NT2/D1 (cell line): ENCODE measurements at regions not wholly inside any gene's neighbourhood (a gene's known extent, or its start where the extent isn't known, plus 50 kb on each side); places are given as distances from the start of the nearest gene placed in this dataset.

Experiments used
- SUZ12 ChIP-seq: IDR thresholded peaks from 2 replicates; pipeline ENCODE4 v1.6.1; 2011; ENCODE audit not compliant: insufficient read length, insufficient read depth; ENCODE audit errors: extremely low read depth
- YY1 ChIP-seq: IDR thresholded peaks from 2 replicates; pipeline ENCODE4 v1.6.1; 2011; ENCODE audit not compliant: insufficient read length, insufficient read depth
- ZNF274 ChIP-seq: IDR thresholded peaks from 2 replicates; pipeline ENCODE4 v1.6.1; 2011; ENCODE audit warnings: mild to moderate bottlenecking, low read depth, low read length

DNA sequence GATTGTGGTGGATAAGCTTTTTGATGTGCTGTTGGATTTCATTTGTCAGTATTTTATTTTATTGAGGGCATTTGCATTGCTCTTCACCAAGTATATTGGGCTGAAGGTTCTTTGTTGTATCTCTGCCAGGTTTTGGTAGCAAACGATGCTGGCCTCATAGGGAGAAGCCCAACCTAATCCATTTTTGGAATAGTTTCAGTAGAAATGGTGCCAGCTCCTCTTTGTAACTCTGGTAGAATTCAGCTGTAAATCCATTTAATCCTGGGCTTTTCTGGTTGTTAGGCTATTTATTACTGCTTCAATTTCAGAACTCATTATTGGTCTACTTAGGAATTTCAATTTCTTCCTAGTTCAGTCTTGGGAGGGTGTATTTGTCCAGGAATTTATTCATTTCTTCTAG lies 309.8 kb upstream of the SETBP1 start:
- TF ChIP-seq YY1 (no peak), SUZ12 (no peak), ZNF274 (no peak)
